ENCODE measurements at regions not wholly inside any gene's neighbourhood (a gene's known extent, or its start where the extent isn't known, plus 50 kb on each side); places are given as distances from the start of the nearest gene placed in this dataset.

DNA sequence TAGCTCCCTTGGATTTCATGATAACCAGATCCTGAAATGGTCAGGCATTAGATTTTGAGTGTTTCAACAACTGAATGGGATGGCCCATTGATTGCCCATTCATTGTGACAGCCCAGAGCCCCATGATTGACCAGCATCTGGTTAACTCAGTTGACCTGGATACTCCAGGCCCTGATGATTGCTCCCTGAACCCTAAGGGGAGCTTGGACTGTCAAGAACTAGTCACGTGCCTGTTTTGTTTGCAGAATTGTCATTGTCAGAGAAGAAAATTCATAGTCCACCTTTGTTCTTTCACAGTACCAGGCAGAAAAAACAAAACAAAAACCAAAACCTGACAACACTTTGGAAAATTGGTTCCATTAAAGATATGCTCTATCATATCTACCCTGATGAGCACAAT is 241.3 kb upstream of the ONECUT1 start:
- Mint-ChIP-seq H3K4me3 (no peak overlapping the region), H3K9me3 (no peaks in the 10 kb centered on the region), H3K27me3 (ENCODE audit: low read depth) (no peaks in the 10 kb centered on the region), H3K4me1 (peaks cover 0 to 2% of the 10 kb centered on the region in 2 experiments; a peak in 1 of 4 replicates), H3K36me3 (ENCODE audit: insufficient read depth in 1 of 3, low read depth in 3 of 3) (no peaks in the 10 kb centered on the region), H3K27ac (no peak overlapping the region)
- H2BK15ac ChIP-seq (ENCODE audit: low read depth, low read length) = no peak overlapping the region
- H4K8ac ChIP-seq (replicated peaks; ENCODE audit: insufficient read length, low read depth, low read length) = no peak overlapping the region
- H2BK20ac ChIP-seq (ENCODE audit: low read depth, low read length, poor library complexity, severe bottlenecking) = no peak overlapping the region
- H3K23me2 ChIP-seq (ENCODE audit: insufficient read length, low read depth, low read length, poor library complexity, severe bottlenecking) = no peaks in the 10 kb centered on the region
- H3K27ac ChIP-seq (ENCODE audit: insufficient read length, low read depth, low read length) = no peak overlapping the region
- H3K27me3 ChIP-seq (ENCODE audit: insufficient read depth, low read length) = no peaks in the 10 kb centered on the region
- H2AK5ac ChIP-seq (ENCODE audit: insufficient read length, low read length) = no peak overlapping the region
- no peak overlapping the region for H4K91ac ChIP-seq (ENCODE audit: insufficient read length, low read depth, low read length)
- no peaks in the 10 kb centered on the region for H3K4me1 ChIP-seq (ENCODE audit: insufficient read depth, low read length)
- no peaks in the 10 kb centered on the region for H3K9me3 ChIP-seq (ENCODE audit: control insufficient read depth, low read depth, low read length)
- H2AFZ ChIP-seq (ENCODE audit: low read length) = no peak overlapping the region
- no peak overlapping the region for H3K4me2 ChIP-seq (ENCODE audit: insufficient read depth, insufficient read length, low read length)
- H3K18ac ChIP-seq (ENCODE audit: insufficient read length, low read depth, low read length) = no peak overlapping the region
- WGBS (ENCODE audit: extremely low coverage, insufficient read length, low lambda C conversion rate) = no CpG with 5 or more reads among the region's 1 CpG
- H2BK120ac ChIP-seq (ENCODE audit: low read depth, low read length, poor library complexity, severe bottlenecking) = no peak overlapping the region
- no peak overlapping the region for H3T11ph ChIP-seq (ENCODE audit: low read length)
- no peaks in the 10 kb centered on the region for H3K79me1 ChIP-seq (ENCODE audit: insufficient read depth, low read depth, low read length, poor library complexity, severe bottlenecking)
- no peak overlapping the region for H3K4ac ChIP-seq (ENCODE audit: low read depth, low read length)
- H2BK12ac ChIP-seq (ENCODE audit: insufficient read length, low read depth, low read length) = no peak overlapping the region
- H4K5ac ChIP-seq (ENCODE audit: insufficient read length, low read depth, low read length) = no peak overlapping the region
- H3K23ac ChIP-seq (ENCODE audit: insufficient read length, low read depth, low read length) = no peak overlapping the region
- TF ChIP-seq, protein P1, sequence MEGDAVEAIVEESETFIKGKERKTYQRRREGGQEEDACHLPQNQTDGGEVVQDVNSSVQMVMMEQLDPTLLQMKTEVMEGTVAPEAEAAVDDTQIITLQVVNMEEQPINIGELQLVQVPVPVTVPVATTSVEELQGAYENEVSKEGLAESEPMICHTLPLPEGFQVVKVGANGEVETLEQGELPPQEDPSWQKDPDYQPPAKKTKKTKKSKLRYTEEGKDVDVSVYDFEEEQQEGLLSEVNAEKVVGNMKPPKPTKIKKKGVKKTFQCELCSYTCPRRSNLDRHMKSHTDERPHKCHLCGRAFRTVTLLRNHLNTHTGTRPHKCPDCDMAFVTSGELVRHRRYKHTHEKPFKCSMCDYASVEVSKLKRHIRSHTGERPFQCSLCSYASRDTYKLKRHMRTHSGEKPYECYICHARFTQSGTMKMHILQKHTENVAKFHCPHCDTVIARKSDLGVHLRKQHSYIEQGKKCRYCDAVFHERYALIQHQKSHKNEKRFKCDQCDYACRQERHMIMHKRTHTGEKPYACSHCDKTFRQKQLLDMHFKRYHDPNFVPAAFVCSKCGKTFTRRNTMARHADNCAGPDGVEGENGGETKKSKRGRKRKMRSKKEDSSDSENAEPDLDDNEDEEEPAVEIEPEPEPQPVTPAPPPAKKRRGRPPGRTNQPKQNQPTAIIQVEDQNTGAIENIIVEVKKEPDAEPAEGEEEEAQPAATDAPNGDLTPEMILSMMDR (conservative IDR thresholded peaks at IDR 0.05) = no peak
- DNase-seq = no peak
- H3K79me2 ChIP-seq (ENCODE audit: insufficient read depth, low read length) = no peaks in the 10 kb centered on the region
- H3K9ac ChIP-seq (ENCODE audit: extremely low read depth, insufficient read length, low read length) = no peak overlapping the region
- no peak overlapping the region for H2BK5ac ChIP-seq (ENCODE audit: insufficient read length, low read length)
- no peak overlapping the region for H3K14ac ChIP-seq (ENCODE audit: insufficient read depth, low read length)
- no peak overlapping the region for H3K56ac ChIP-seq (ENCODE audit: insufficient read length, low read depth, low read length)
- no peaks in the 10 kb centered on the region for H4K20me1 ChIP-seq (ENCODE audit: control insufficient read depth, insufficient read depth, insufficient read length)
